GDM1 (cell line): ENCODE measurements at regions not wholly inside any gene's neighbourhood (a gene's known extent, or its start where the extent isn't known, plus 50 kb on each side); places are given as distances from the start of the nearest gene placed in this dataset.

Experiments
- DNase-seq: peaks from one replicate; lab custom pipeline; 2025; lab: John Stamatoyannopoulos, UW

DNA sequence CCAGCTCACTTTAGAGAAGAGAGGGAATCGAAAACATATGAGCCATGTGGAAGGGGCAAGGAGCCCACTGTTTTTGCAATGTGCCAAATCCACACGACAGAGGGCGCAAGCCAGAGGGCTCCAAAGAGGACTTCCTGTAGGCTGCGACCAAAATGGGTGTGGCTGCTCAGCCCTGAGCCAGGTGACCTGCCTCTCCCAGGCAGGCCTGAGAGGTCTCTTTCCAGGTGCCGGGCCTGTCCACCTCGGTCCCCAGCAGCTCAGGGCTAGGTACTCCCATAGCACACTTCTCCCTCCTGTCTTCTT is 153.8 kb downstream of the TTC32 start:
- DNase-seq: no peak

DNA sequence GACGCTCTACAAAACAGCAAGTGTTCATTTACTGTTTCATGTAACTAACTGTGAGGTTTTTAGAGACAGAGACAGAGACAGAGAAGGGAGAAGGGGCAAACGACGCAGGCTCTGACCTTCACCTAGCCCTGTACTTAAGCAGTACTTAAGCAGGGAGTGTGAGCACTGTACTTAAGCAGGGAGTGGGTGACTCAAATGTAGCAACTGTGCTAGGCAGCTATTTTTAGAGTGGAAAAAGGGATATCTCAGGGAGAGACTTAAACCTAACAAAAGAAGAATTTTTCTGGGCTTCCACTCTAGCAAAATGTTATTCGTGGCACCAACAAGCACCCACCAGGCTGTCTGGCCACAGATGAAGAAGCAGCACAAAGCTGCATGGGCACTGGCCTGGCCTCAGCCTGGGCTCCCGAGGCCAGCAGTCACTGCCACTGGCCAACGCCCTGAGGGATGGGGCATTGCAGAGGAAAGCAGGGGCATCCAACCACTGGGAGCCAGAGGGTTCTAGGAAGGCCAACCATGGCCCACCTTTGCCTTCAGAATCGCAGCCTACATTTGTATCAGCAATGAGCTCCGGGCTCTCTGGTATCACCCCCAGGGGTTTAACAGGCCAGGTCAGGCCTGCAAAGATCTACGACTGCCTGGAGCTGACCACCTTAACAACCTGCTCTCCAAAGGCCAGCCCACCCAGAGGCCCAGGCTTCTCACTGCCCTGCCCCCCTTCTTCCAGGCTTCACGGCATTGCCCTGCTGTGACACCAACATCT is 154.3 kb downstream of the TTC32 start:
- DNase-seq: no peak

DNA sequence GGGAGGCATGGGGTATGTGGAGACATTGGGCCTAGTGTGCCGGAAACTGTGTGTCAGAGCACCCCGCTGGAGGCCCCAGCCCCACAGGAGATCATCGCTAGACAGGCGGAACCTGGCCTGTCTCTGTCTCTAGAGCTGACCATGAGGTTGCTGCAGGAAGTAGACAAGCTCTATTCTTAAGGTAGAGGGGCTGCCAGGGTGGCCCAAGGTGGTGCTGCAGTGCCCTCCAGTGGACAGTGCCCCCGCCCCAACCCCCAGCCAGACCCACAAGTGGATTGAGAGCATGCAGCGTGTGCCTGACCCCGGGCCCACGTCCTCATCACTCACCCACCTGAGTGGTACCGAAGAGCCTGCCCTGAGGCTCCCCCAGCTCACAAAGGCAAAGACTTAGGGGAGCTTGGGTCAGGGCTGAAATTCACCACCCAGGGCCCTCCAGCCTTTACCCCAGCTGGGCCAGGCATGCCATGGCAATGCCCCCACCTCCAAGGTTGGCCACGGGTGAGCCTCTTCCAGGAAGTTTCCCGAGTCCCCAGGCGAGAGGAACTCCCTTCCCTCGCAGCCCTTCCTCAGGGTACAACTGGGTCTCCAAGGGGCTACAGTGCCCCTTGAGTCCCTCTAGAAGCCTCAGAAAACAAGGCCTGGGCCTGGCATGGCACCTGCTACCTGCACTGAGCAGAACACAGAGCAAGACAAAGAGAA is 155.0 kb downstream of the TTC32 start:
- DNase-seq: no peak

DNA sequence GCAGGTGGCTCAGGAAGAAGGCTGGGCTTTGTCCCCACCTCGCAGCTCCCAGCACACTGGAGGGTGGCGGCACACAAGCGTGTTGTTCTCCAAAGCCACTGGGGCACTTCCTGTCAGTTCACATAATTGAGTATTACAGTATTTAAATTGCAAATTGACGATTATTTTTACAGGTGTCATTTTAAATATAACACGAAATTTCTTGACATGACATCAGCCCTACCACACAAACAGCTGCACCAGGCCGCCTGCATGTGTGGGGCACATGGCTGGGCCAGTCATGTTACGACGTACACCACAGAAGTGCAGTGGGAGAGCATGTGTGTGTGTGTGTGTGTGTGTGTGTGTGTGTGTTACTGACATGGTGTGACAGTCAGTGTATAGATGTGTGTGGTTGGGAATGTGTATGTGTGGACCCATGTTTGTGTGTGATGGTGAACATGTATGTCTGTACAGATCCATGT is 155.6 kb downstream of the TTC32 start:
- DNase-seq: no peak

DNA sequence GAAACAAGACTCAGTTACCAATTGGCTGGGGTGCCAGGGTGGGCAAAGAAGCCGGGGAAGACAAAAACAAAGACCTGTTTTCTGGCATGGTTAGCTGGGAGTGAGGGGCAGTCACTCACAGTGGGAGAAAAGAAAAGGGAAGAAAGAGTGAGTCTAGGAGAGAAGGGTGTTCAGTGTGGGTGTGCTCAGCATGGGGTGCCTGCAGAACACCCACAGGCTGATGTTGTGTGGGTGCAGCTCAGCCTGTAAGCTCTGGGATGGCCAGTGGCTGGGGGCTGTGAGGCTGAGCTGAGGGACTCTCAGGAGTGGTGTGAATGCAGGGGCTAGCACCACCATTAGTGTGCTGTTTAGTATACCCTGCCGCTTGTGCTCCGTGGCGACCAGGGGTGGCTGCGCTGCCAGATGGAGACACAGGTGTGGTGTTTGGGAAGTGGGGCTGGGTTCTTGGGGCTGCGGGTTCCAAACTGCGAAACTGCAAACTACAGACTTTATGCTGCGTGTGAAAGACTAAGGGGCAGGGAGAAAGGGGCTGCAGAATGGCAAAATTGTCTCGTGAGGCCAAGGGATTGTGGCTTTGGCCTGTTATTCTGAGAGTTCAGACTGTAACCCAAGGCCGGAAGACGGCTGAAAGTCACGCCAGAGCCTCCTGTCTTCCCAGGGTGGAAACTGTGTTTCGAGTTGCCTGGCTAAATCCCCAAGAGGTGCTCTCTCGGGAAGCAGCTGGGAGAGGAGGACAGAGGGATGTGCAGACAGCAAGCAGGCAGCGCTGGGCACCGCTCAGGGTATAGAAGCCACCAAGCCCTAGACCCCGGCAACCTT is 156.3 kb downstream of the TTC32 start:
- no peak for DNase-seq

DNA sequence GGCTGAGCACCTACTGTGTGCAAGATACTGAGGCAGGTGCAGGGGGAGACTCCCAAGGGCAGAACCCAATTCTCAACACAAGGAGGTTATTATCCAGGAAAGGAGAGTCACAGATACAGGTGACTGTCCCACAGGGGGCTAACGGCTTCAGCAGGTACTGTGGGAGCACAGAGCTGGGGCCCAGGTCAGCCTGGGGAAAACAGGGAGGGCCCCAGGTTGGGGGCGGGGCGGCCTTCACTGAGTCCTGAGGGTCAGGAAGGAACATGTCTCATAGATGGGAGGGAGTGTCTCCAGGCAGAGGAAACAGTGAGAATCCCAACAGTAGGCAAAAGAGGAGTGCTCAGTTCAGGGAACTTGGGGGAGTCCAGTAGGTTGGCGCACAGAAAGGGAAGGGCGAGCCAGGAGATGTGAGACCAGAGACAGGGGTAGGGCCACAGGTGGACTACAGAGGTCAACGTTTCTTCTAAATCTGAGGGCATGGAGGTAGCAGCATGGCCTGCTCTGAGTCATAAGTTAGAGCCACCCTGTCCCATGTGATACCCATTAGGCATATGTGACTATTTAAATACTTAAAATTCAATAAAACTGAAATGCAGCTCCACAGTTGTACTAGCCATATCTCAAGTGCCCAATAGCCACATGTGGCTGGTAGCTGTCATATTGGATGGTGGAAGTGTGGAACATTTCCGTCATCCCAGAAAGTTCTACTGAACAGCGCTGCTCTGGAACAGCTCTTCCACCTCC is 157.2 kb downstream of the TTC32 start:
- no peak for DNase-seq

DNA sequence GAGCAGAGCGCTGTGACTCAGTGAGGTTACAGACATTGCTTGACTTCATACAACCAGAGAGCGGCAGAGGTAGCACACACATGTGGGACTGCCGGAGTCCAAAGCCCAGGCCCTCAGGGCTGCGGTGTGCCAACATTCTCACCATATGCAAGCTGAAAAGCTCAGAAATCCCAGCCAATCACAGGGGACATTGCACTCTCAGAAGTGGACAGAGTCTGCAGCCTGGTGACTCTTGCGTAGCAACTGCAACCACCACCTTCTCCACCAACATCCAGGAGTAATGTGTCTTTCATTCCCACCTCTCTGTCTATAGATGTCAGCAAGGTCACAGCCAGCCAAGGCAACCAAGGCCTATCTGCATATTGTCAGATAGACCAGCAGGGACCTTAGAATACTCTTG is 158.1 kb downstream of the TTC32 start:
- DNase-seq: no peak

DNA sequence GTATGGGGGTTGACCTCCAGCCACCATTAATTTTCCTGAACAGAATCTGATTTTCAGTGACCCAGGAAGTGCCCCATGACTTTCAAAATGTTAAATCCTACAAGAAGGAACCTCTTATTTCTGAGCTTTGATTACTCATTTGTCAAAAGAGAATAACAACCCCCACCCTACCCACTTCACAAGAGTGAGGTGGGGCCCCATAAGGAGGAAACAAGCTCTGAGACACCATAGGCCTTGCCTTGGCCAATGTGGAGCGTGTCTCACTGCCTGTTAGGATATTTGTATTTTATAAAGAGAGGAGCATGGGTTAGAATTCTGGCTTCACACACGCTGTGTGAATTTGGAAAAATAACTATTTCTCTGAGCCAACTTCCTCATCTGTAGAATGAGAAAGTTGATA is 158.9 kb downstream of the TTC32 start:
- no peak for DNase-seq

DNA sequence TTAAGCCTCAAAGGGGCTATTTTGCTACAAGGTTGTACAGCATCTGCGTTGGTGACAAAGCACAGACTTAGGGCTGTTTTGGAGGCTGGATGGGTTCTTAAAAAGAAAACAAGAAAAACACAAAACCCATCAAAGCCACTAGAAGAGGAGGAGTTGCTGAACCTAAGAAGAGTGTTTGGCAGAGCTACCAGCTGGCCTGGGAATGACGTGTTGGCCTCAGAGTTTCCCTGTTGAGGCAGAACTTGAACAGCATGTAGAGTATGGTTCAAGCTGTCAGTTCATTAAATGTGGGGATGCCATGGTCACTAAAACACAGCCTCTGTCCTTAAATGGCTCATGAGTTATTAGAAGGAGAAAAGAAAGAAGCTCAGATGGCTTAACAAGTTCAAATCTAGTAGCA is 162.5 kb downstream of the TTC32 start:
- no peak for DNase-seq

DNA sequence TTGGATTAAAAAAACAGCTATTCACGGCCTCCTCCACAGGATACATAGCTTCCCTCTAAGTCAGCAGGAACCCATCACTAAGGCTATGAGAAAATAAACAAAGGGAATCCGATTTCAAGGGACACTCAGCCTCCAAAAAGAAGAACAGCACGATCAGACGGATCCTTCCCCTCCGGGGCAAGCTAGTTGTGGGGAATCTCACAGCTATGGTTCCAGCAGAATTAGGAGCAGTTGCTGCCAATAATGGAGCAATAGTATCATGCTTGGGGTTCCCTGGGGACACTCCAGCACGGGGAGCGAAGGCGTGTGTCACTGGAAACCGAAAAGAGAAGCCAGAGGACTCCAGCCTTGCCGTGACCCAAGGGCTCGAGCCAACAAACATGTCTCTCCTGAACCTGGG is 163.1 kb downstream of the TTC32 start:
- no peak for DNase-seq

DNA sequence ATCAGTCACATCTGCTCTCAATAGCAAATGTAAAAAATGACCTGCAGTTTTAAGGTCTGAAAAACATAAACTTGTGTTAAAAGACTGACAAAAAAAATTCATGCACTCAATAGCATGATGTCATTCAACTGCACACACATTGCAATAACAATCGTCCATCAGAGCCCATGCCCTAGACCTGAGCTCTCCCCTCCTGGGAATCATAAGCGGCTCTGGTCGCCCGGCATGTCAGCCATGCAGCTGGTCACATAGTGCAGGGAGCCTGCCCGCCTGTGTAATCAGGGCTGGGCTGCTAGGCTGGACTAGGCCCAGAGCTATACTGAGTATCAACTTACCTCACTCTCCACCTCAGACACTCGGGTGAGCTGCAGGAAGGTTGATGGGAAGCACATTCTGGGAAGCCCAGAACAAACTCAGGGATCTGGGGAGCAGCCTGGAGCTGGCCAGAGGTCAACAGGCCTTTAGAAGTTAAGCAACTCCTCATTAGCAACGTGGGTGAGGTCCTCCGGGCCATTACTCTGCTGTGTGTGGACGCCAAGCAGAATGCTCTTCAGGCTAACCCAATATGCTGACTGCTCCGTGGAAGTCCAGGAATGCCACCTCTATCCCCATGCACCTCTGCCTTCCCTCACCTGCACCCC is 165.5 kb downstream of the TTC32 start:
- no peak for DNase-seq

DNA sequence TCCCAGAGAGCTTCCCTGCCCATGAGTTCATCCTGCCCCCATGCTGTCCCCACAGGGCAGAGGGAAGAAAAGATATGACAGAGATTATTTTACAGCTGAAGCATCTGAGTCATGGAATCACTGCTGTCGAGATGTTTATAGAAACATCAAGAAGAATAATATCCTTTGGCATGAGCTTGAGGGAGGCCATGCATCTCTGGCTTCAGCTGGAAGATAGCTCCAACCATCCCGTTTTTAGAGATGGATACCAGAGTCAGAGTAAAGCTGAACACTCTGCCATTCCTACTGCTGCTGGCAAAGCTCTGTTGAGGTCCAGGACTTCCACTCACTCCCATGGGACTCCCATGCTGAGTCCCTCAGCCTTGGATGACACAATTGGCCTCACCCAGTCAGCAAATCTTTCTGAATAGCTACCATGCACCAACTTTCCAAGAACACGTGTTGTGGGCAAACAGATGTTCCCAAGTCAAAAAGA is 167.8 kb downstream of the TTC32 start:
- no peak for DNase-seq

DNA sequence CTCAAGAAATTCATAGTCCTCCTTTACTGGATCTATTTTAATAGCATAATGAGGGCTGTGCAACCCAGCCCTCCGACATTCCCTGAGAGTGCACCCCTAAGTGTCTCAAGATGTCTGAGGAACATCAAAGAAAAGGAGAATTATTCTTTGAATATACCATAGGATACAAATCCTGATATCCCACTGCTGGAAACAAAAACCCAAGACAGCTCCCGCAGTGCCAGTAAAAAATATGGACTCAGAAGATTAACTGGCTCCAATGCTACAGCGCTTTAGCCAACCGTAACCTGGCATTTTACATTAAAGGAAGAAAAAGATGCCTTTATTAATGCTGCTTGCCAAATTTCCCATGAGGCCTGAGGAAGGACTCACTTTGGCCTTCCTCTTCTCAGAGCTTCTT is 168.4 kb downstream of the TTC32 start:
- no peak for DNase-seq

DNA sequence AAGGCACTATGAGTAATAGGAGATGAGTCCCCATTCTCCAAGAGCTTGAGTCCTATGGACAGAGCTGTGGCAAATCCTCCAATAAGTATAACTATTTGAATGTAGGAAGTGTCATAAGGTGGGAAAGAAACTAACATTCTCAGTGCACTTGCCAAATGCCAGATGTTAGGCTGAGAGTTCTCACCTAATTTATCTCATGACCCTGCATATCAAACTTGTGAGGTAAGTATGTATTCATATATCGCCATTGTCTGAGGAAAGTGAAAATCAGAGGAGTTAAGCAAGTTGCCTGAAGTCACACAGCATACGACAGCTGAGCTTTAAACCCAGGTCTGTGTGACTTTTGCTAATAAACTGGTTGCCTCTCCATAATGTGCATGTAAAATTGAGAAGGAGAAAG is 169.5 kb downstream of the TTC32 start:
- no peak for DNase-seq

DNA sequence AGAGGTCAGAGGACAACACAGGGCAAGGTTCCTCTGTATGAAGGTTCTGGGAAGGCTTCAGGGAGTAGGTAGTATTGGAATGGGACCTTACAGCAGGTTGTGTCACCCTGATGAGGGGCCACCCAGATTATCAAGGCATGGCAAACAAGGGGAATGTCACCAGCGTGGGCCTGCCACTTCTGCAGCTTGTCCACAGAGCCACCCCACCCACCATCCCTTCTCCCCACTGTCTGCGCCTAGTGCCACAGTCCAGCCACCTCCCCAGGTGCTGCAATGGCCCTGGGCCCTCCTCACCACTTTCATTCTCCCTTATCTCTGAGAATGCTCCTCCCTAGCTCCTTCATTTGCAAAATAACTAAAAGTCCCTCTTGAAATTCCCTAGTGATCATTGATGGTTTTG is 170.3 kb downstream of the TTC32 start:
- DNase-seq: no peak

DNA sequence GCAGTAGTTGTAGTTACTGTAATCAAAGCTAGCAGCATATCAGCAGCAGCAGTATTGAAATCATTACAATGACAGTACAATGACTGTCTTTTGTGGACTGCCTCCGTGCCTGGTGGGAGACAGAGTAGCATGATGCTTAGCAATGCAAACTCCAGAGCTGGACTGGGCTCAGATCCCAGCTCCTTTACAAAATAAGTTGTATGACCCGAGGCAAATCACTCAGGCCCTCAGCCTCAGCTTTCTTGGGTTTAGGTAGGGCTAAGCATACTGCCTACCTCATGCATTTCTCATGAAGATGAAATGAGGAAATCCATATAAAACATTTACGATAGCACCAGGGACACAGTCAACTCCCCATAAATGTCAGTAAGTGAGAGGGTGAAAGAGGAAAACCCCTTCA is 170.7 kb downstream of the TTC32 start:
- DNase-seq: no peak

DNA sequence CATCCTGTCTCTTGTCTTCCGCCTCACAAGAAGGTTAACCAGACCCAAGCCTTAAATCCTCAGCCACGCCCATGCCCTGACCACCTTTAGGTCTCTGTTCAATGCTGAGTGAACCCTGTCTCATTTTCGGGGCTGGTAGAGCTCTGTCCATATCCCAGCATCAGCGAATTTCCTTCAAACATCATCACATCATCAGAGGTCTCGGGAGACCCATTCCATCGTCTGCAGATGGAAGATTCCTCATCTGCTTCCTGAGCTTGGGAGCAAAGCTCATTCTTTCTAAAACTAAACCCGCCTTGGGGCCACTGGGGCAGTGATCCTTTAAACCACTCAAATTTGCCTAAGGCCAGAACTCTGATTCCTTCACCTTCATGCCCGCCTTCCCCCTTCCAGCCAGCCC is 173.7 kb downstream of the TTC32 start:
- DNase-seq: no peak

DNA sequence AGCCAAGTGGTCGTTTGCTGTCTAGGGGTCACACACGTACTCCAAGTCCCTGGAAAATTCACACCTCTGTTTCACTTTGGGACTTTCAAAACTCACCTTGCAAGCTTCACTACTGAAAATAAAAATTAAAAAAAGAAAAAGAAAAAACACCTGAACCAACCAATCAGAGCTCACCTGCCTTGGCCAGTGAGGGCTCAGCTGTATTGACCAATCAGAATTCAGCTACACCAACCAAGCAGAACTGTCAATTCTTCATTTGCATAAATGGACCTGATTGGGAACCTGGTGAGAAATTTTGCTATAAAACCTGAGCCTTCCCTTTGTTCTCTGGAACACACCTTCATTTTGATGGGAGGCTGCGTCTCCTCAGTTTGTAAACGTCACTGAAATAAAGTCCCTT is 176.4 kb downstream of the TTC32 start:
- no peak for DNase-seq

DNA sequence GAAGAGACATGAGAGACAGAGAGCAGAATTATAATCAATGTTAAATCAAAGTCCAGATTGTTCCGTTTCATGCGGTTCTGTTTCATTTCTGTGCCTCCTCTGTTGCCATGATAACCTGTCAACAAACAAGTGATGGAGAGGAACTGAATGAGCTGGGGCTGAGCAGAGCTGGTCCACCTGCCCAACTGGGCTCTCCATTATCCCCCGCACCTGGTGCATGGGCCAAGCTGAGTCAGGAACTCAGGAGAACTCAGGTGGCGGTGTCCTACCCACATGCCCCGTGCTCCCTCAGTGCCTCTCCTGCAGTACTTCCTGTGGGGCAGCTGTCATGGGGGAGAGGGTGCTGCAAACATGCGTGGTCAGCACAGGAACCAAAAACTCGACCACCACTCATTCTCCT is 178.8 kb downstream of the TTC32 start:
- no peak for DNase-seq

DNA sequence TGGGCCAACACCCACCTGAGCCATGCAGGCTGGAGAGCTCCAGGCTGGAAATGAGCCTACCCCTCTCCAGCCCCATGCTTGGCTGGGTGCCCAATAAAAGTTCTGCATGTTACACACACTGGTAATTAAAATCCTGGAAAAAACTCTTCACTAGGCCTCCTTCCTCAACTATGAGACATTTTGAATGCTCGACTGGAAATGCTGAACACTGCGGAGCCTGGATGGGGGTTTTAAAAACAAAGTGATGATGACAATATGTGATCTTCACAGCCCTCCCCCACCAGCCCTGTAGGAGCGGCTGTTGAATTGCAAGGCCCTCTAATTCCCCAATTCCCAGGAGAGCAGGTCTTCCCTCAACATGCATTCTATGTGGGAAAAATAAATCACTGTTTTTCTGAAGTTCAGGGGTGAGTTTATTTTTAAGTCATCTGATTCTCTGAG is 179.2 kb downstream of the TTC32 start:
- no peak for DNase-seq

DNA sequence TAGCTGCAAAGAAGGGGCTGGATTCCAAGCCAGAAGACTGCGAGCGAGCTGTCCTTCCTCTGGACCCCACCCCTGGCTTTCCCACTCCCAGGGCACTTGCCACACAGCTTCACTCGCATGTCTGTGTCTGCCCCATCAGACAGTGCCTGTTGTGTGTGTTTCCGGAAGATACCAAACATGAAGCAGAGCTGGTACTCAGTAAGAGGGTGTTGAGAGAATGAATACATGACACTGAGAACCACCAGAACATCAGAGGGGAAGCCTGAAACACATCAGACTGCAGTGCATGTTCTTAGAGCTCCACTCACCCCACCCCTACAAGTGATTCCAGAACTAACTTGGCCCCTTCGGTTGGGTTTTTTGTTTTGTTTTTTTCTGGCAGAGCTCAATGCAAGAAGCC is 181.5 kb downstream of the TTC32 start:
- no peak for DNase-seq

DNA sequence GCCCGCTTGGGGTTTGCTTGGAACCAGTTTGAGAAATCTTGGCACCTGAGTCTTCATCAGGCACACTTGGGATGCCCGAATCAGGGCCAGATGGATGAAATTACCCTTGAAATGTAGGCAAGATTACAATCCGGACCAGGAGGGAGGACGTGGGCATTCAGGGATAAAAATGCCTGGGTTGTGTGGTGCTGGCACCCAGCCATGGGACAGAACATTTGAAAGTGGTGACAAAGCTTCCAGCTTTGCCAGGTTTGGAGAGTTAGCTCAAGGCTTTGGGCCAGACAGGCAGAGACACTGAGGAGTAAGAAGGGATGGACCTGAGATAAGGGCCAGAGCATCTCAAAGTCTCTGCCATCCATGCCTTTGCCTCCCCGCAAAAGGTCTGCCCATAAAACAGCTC is 182.2 kb downstream of the TTC32 start:
- no peak for DNase-seq
